SKM-1 treated with dmso at 0.1 percent for 144 hours (cell line): ENCODE measurements at regions not wholly inside any gene's neighbourhood (a gene's known extent, or its start where the extent isn't known, plus 50 kb on each side); places are given as distances from the start of the nearest gene placed in this dataset.

ENCODE experiments used
- DNase-seq: peaks from one replicate; lab custom pipeline; 2025; ENCODE audit not compliant: unreplicated experiment; lab: John Stamatoyannopoulos, UW

- no peak for DNase-seq
Measured at GRCh38 chr10:78932861-78933260, 135.9 kb upstream of the ZMIZ1 start.

GRCh38 chr10:78933828-78934531 is 134.8 kb upstream of the ZMIZ1 start:
- DNase-seq: no peak

- DNase-seq: no peak
Measured at GRCh38 chr10:78934532-78934898, 134.3 kb upstream of the ZMIZ1 start.

- DNase-seq: no peak
Measured at GRCh38 chr10:78934994-78935602, 133.7 kb upstream of the ZMIZ1 start.

GRCh38 chr10:78935697-78936407 is 132.9 kb upstream of the ZMIZ1 start:
- no peak for DNase-seq

GRCh38 chr10:78936412-78937342 is 132.1 kb upstream of the ZMIZ1 start:
- no peak for DNase-seq

- peak; percentile 32 for DNase-seq
Measured at GRCh38 chr10:78937393-78937792, 131.4 kb upstream of the ZMIZ1 start.

- DNase-seq: no peak
Measured at GRCh38 chr10:78937800-78938694, 130.7 kb upstream of the ZMIZ1 start.

- no peak for DNase-seq
Measured at GRCh38 chr10:78938695-78939672, 129.8 kb upstream of the ZMIZ1 start.

- DNase-seq: no peak
Measured at GRCh38 chr10:78942091-78942501, 126.7 kb upstream of the ZMIZ1 start.

GRCh38 chr10:78944723-78945312 is 123.9 kb upstream of the ZMIZ1 start:
- no peak for DNase-seq

GRCh38 chr10:78945838-78946237 is 122.9 kb upstream of the ZMIZ1 start:
- DNase-seq: no peak

- DNase-seq: no peak
Measured at GRCh38 chr10:78947226-78947625, 121.5 kb upstream of the ZMIZ1 start.

- no peak for DNase-seq
Measured at GRCh38 chr10:78947733-78948132, 121.0 kb upstream of the ZMIZ1 start.

GRCh38 chr10:78948621-78949030 is 120.1 kb upstream of the ZMIZ1 start:
- DNase-seq: no peak

- DNase-seq: no peak
Measured at GRCh38 chr10:78950656-78951587, 117.8 kb upstream of the ZMIZ1 start.

- no peak for DNase-seq
Measured at GRCh38 chr10:78952030-78952429, 116.7 kb upstream of the ZMIZ1 start.

GRCh38 chr10:78952686-78953085 is 116.1 kb upstream of the ZMIZ1 start:
- DNase-seq: peak; percentile 63
